Lower lobe of right lung (tissue), 2 donors: ENCODE measurements at regions not wholly inside any gene's neighbourhood (a gene's known extent, or its start where the extent isn't known, plus 50 kb on each side); places are given as distances from the start of the nearest gene placed in this dataset.

Experiments
- ATAC-seq, 2 donors: fragments of 200-7000 bp; cut with Tn5 transposase; one replicate each; pipeline ENCODE4 v1.9.1; 2020 to 2022; ENCODE audit warnings: mild to moderate bottlenecking in 2 of 2, moderate library complexity in 2 of 2
- DNase-seq: peaks from one replicate; pipeline ENCODE4 v3.0.0-alpha.2; 2020
- H3K27ac ChIP-seq: fragments of 200-600 bp; one replicate; pipeline ENCODE4 v1.8.0; 2022
- H3K27me3 ChIP-seq: fragments of 200-600 bp; one replicate; pipeline ENCODE4 v1.8.0; 2022; ENCODE audit warnings: low read depth
- H3K36me3 ChIP-seq: fragments of 200-600 bp; one replicate; pipeline ENCODE4 v1.8.0; 2022; ENCODE audit warnings: mild to moderate bottlenecking
- H3K4me1 ChIP-seq: fragments of 200-600 bp; one replicate; pipeline ENCODE4 v1.8.0; 2022
- H3K4me3 ChIP-seq: fragments of 200-600 bp; one replicate; pipeline ENCODE4 v1.8.0; 2022; ENCODE audit warnings: mild to moderate bottlenecking
- H3K9me3 ChIP-seq: fragments of 200-600 bp; one replicate; pipeline ENCODE4 v1.8.0; 2022
- intact Hi-C: fragments of 100-400 bp; cut with DNase I; formaldehyde crosslinking; loops from one replicate; pipeline ENCODE4 v1.11.0; 2022
- TF ChIP-seq, protein P1 (sequence below): fragments of 200-600 bp; IDR thresholded peaks from one replicate; pipeline ENCODE4 v1.8.0; 2022; ENCODE audit warnings: antibody characterized with exemption, mild to moderate bottlenecking
- donor health status: DM: no; HTN: yes; CAD: no; lungs with severe emphysema.

- H3K27ac ChIP-seq = no peak overlapping the region
- H3K27me3 ChIP-seq = no peaks in the 10 kb centered on the region
- intact Hi-C loops = no loop called here
- H3K9me3 ChIP-seq = no peaks in the 10 kb centered on the region
- H3K36me3 ChIP-seq = no peaks in the 10 kb centered on the region
- ATAC-seq = no peak
- H3K4me3 ChIP-seq = no peak overlapping the region
- no peak for DNase-seq
- H3K4me1 ChIP-seq = no peaks in the 10 kb centered on the region
- TF ChIP-seq, protein P1, sequence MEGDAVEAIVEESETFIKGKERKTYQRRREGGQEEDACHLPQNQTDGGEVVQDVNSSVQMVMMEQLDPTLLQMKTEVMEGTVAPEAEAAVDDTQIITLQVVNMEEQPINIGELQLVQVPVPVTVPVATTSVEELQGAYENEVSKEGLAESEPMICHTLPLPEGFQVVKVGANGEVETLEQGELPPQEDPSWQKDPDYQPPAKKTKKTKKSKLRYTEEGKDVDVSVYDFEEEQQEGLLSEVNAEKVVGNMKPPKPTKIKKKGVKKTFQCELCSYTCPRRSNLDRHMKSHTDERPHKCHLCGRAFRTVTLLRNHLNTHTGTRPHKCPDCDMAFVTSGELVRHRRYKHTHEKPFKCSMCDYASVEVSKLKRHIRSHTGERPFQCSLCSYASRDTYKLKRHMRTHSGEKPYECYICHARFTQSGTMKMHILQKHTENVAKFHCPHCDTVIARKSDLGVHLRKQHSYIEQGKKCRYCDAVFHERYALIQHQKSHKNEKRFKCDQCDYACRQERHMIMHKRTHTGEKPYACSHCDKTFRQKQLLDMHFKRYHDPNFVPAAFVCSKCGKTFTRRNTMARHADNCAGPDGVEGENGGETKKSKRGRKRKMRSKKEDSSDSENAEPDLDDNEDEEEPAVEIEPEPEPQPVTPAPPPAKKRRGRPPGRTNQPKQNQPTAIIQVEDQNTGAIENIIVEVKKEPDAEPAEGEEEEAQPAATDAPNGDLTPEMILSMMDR = no peak
These were observed 230.7 kb downstream of the TMX3 start for GRCh38 chr18:68484241-68484640.

GRCh38 chr18:68482815-68483214 is 232.1 kb downstream of the TMX3 start:
- no peaks in the 10 kb centered on the region for H3K36me3 ChIP-seq
- H3K9me3 ChIP-seq = no peaks in the 10 kb centered on the region
- H3K4me1 ChIP-seq = no peaks in the 10 kb centered on the region
- no peak for ATAC-seq
- H3K27ac ChIP-seq = no peak overlapping the region
- H3K4me3 ChIP-seq = no peak overlapping the region
- intact Hi-C loops = no loop called here
- DNase-seq = no peak
- TF ChIP-seq, protein P1 = no peak
- no peaks in the 10 kb centered on the region for H3K27me3 ChIP-seq

GRCh38 chr18:68480196-68480595 is 234.7 kb downstream of the TMX3 start:
- no peak for DNase-seq

DNA sequence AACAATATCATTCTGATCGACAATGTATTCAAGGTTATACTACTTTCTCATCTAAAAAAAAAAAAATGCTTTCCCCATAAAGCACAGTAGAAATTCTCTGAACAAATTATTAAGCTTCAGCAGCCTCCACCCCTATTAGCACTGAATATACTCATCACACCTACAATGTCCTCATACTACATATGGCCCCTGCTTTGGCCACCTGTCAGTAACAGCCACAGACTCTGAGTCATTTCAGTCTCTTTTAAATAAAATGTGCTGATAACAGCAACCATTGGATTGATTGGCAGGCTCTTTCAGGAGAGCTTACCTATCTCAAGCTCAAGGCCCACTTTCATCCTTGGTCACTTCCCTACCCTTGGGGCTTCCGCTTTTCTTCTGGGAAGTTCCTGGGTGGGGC is 236.7 kb downstream of the TMX3 start:
- Histone ChIP-seq H3K4me1 (no peaks in the 10 kb centered on the region), H3K4me3 (no peak overlapping the region), H3K27me3 (no peaks in the 10 kb centered on the region), H3K36me3 (no peaks in the 10 kb centered on the region), H3K27ac (no peak overlapping the region), H3K9me3 (no peaks in the 10 kb centered on the region)
- TF ChIP-seq, protein P1 = no peak
- DNase-seq (no peak), ATAC-seq (no peak)
- intact Hi-C loops = no loop called here

More at GRCh38 chr18:68480196-68480595, 234.7 kb downstream of the TMX3 start:
- intact Hi-C loops = no loop called here
- Histone ChIP-seq H3K4me1 (no peaks in the 10 kb centered on the region), H3K36me3 (no peaks in the 10 kb centered on the region), H3K27me3 (no peaks in the 10 kb centered on the region), H3K4me3 (no peak overlapping the region), H3K9me3 (no peaks in the 10 kb centered on the region), H3K27ac (no peak overlapping the region)
- TF ChIP-seq, protein P1 = no peak
- no peak for ATAC-seq

DNA sequence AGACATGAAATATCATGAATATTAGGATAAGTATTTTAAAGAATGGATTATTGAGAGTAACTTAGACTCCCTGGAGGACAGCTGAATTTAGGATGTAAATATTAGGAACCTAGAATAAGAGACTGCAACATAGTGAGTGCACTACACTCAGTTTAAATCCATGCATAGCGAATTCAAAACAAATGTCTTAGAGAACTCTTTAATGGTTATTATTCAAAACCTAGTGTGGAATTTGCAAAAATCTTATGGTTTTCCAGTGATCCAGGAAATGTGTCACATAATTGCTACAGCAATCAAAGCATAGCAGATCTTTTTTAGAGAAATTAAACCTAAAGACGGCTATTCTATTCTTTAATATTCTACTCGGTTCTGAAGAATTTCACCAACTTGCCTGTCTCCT is 239.0 kb downstream of the TMX3 start:
- intact Hi-C loops = no loop called here
- TF ChIP-seq, protein P1 = no peak
- no peaks in the 10 kb centered on the region for H3K27me3 ChIP-seq
- H3K9me3 ChIP-seq = no peaks in the 10 kb centered on the region
- H3K4me1 ChIP-seq = no peaks in the 10 kb centered on the region
- no peak overlapping the region for H3K4me3 ChIP-seq
- no peak overlapping the region for H3K27ac ChIP-seq
- DNase-seq (no peak), ATAC-seq (no peak)
- no peaks in the 10 kb centered on the region for H3K36me3 ChIP-seq
